NCI-H2081 (cell line): ENCODE measurements at regions not wholly inside any gene's neighbourhood (a gene's known extent, or its start where the extent isn't known, plus 50 kb on each side); places are given as distances from the start of the nearest gene placed in this dataset.

Experiments
- DNase-seq, 2 experiments: peaks; one replicate each; lab custom pipeline; 2025; lab: John Stamatoyannopoulos, UW

GRCh38 chr6:144824018-144824417 lies 538.9 kb downstream of the UTRN start:
- no peak for DNase-seq

DNA sequence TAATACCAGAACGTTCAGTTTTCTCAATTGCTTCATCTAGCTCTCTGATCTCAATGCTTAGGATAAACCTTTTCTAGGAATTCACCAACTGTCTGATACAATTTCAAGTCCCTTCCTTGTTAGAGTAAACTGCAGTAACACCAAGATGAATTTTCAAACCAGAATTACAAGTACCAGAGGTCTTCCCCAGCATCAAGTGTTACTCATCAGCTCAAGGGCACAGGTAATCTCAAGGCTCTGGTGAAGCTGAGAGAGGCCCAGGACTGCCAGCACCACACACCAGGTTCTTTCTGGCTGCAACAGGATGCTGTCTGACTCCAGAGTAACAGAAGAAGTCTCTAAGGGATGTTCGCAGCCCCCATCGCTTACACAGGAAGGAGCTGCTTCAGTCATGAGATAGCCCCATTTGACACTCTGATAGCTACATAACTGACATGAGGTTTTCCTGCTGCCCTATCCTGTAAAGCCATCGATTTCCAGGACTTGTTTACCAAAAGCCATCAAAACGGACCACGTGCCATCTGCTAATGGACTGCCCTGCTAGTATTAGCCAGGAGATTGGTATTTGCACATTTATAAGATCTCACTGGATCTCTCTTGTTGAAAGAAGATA lies 549.4 kb downstream of the UTRN start:
- no peak for DNase-seq

DNA sequence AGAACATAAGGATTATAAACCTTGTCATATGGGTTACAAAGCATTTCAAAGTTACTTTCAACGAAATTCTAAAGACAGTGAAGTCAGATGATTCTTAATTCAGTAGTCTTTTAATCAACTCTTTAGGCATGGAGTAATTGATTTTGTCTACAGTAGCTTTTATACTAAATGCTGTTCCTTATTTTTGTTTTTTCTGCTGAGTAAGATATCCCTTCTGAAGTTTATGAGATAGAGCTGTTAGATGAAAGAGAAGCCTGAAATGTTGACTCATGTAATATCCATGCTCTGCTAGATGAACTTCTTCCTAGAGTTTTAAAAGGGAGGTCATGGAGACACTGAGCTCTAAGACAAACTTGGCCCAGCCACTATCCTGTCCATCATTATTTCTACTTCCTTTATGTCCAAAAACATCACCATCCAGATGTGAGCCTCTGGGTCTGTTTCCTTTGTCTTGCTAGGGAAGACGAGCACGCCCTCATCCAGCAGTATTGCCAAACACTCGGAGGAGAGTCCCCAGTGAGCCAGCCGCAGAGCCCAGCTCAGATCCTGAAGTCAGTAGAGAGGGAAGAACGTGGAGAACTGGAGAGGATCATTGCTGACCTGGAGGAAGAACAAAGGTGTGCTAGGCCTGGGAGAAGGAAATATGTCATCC lies 550.3 kb downstream of the UTRN start:
- DNase-seq, result no peak

DNA sequence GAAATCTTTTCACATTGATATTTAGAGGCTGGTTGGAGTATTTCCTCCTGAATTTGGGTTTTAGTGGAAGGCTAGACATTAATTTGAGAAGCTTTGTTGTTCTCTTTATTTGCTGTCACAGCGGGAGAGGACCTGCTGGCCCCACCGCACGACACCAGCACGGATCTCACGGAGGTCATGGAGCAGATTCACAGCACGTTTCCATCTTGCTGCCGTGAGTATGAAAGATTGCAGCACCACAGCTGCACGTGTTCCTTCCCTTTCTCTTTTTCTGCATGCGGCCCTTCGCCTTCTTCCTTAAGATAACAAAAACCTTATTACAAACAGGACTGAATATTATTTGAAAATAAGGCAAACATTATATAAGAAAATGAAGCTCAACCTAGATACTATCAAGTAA lies 555.5 kb downstream of the UTRN start:
- peak; percentile 42 to 75 for DNase-seq

GRCh38 chr6:144843701-144844100 lies 558.6 kb downstream of the UTRN start:
- DNase-seq, result no peak

- DNase-seq, result no peak
These were observed 559.5 kb downstream of the UTRN start for GRCh38 chr6:144844596-144844995.

DNA sequence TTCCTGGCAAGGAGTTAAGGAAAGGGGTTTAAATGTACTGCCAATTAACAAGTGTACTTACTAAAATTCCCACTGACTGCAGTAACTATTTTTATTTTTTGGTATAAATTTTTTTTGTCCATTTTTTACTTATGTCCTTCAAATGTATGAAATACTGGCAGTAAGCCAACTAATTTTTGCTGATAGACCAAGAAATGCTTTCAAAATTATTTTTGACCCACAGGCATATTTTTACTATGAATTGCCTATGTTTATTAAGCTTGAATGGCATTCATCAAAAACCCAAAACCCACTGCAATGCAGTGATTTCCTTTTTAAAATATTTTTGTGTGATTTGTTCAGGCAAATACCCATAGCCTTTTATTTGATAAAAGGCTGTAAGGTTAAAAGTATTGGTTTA lies 560.1 kb downstream of the UTRN start:
- no peak for DNase-seq

- no peak for DNase-seq
These were observed 562.8 kb downstream of the UTRN start for GRCh38 chr6:144847916-144848315.

- DNase-seq, result no peak
These were observed 564.8 kb downstream of the UTRN start for GRCh38 chr6:144849920-144850319.

GRCh38 chr6:144853603-144854002 lies 568.5 kb downstream of the UTRN start:
- no peak for DNase-seq

- DNase-seq, result no peak
These were observed 569.5 kb downstream of the UTRN start for GRCh38 chr6:144854654-144855053.

GRCh38 chr6:144855375-144855774 lies 570.2 kb downstream of the UTRN start:
- DNase-seq, result no peak

- DNase-seq, result peak in 1 of 2 experiments; percentile 4
These were observed 570.8 kb downstream of the UTRN start for GRCh38 chr6:144855812-144856531.

GRCh38 chr6:144856622-144857021 lies 571.5 kb downstream of the UTRN start:
- no peak for DNase-seq

DNA sequence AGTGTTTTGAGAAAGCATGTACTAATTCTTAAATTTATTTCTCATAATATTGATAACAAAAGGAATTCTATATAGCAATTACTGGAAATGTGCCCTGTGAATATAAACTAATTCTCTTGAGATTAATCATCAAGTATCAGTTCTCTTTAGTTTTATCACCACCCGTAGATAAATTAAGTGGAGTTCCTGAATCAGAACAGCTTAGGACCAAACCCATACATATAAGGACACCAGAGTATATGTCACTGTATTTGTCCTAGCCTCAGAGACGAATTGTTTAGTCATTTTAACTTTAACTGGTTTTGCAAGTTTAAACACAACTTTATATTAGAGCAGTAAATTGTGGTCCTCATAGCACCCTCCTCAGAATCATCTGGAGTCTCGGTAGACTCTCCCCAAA lies 572.0 kb downstream of the UTRN start:
- no peak for DNase-seq

- DNase-seq, result no peak
These were observed 577.6 kb downstream of the UTRN start for GRCh38 chr6:144862769-144863168.

- no peak for DNase-seq
These were observed 582.6 kb downstream of the UTRN start for GRCh38 chr6:144867761-144868160.

- DNase-seq, result no peak
These were observed 585.6 kb downstream of the UTRN start for GRCh38 chr6:144870782-144871181.

DNA sequence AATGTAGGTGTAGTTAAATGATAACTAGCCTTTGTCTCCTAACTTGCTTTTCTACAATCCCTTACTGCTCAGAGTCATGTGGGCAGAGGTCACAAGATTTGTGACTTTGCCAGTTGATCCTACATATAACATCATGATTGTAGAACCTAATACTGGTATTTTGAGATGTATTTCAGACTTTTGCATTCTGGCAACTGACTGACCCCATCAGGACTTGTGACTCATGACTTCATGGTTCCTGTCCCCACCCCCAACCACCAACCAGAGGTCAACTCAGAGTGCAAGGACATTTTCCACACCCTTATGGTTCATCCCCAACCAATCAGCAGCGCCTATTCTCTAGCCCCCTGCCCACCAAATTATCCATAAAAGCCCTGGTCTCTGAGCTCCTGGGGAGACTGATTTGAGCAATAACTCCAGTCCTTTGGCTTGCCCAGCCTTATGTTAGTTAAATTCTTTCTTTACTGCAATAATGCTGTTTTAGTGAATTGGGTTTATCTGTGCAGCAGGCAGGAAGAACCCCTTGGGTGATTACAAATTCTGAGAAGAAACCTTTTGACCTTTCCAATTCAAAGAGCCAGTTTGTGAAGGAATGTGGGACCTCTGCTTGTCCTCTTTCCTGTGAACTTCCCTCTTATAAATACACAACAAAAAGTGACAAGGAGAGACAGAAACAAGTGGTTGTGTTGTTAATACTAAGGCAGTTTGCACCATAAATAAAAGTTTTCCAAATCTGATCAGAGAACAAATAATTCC lies 588.7 kb downstream of the UTRN start:
- DNase-seq, result no peak

DNA sequence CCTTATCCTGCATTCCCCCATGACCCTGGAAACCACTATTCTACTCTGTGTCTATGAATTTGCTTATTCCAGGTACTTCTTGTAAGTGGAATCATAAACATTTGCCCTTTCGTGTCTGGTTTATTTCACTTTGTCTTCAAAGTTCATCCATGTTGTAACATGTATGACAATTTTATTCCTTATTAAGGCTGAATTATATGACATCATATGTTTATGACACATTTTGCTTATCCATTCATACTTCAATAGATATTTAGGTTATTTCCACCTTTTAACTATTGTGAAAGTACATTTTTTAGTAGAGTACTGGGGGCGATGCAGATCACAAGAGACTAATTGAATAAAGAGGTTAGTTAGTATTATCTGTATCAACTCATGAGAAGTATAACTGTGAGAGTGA lies 591.6 kb downstream of the UTRN start:
- no peak for DNase-seq

GRCh38 chr6:144877118-144877517 lies 592.0 kb downstream of the UTRN start:
- DNase-seq, result no peak

- DNase-seq, result peak; percentile 66 to 90
These were observed 593.4 kb downstream of the UTRN start for GRCh38 chr6:144878577-144878976.

GRCh38 chr6:144879436-144879835 lies 594.3 kb downstream of the UTRN start:
- DNase-seq, result no peak
